HG03460 (cell line): ENCODE measurements at regions not wholly inside any gene's neighbourhood (a gene's known extent, or its start where the extent isn't known, plus 50 kb on each side); places are given as distances from the start of the nearest gene placed in this dataset.

Experiments used
- ATAC-seq: cut with Tn5 transposase; IDR thresholded peaks from one replicate; pipeline ENCODE4 v1.9.1; 2021; ENCODE audit not compliant: unreplicated experiment

- ATAC-seq: peak; percentile 95
Observed at GRCh38 chr16:66315210-66315825, 51.2 kb upstream of the CDH5 start.

DNA sequence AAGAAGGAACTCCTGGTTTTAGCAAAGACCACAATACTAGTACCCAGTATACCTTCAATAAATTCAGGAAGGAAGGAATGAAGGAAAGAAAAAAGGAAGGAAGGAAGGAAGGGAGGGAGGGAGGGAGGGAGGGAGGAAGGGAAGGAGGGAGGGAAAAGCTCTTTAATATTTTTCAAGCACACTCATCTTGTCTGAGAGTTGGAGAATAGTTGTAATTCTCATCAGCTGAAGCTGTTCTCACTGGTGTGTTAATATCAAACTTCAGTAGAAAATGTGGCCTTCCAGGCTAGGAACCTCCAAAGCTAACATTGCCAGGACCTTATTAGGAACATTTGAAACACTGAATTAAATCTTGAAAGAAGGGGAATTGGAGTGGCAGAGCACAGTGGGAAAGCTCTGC lies 55.2 kb upstream of the CDH5 start:
- no peak for ATAC-seq

GRCh38 chr16:66309215-66309807 lies 57.2 kb upstream of the CDH5 start:
- no peak for ATAC-seq

DNA sequence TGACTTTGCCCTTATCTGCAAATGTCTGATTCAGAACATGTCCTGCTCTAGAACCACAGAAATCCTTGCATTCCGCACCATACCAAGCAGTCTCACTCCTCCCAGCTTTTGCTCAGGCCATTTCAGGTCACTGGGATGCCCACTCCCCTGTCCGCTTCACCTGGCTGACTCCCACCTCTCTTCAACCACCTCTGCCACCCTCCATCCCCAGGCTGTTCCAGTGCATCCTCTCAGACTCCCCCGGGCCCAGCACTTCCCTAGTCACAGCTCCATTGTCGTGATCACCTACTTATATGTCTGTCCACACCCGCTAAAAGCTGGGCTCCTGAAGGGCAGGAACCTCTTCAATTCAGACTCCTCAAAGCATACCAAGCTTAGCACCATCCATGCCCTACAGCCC lies 58.4 kb upstream of the CDH5 start:
- no peak for ATAC-seq

GRCh38 chr16:66306366-66307150 lies 59.9 kb upstream of the CDH5 start:
- no peak for ATAC-seq

GRCh38 chr16:66304961-66305360 lies 61.5 kb upstream of the CDH5 start:
- no peak for ATAC-seq

DNA sequence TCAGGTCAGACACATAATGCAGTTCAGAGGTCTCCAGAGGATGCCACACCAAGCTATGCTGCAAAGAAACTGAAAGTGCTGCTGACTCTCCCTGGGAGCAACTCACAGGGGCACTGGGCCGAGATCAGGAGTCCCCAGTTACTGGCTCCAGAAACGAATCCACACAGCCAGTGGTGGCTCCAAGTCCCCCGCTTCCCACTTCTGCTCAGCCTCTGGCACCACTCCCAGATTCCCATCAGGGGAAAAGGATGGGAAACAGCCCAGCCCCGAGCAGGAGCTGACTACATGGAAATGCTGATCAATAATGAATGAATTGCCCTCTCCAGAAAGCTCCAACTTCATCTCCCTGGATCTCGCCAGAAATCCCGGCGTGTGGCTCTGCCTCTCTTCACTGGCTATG lies 62.3 kb upstream of the CDH5 start:
- ATAC-seq: no peak

GRCh38 chr16:66300501-66300900 lies 66.0 kb upstream of the CDH5 start:
- no peak for ATAC-seq

GRCh38 chr16:66300037-66300436 lies 66.5 kb upstream of the CDH5 start:
- no peak for ATAC-seq

GRCh38 chr16:66299349-66299748 lies 67.1 kb upstream of the CDH5 start:
- no peak for ATAC-seq

- ATAC-seq: no peak
Observed at GRCh38 chr16:66298571-66299120, 67.8 kb upstream of the CDH5 start.

DNA sequence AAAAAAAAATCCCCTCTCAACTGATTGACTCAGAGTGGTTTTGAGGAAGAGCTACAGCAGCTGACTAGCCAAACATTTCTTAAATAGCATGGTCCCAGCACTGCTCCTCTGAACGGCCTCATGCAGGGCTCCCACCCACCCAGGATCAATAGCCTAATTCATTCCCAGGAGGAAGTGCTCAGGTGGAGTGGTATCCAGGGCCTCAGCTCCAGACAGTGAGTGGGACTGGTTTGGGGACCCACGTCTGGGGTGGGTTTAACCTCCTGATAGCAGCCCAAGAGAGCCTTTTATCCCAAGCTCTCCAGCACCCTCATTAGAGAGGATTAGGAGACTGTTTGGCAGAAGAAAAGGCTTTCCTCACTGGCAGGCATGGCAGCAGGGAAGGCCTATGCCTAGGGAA lies 68.5 kb upstream of the CDH5 start:
- no peak for ATAC-seq

GRCh38 chr16:66296591-66296990 lies 69.9 kb upstream of the CDH5 start:
- ATAC-seq: no peak

GRCh38 chr16:66295761-66296546 lies 70.5 kb upstream of the CDH5 start:
- no peak for ATAC-seq

DNA sequence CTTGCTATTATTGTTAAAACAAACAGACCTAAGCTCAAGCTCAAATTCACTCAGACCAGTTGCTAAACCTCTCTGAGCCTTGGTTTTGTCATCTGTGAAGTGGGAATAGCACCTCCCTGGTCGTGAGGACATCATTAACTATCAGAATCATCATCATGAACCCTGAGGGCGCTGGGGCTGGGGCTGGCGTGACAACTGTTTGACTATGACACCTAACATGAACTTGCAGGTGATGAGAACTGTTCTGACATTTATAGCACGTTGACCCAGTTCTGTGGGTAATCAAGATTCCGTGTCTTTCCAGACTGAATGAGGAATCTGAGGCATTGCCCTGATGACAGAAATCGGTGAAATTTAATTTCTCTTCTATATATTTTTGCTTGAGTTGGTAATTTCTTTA lies 71.3 kb upstream of the CDH5 start:
- no peak for ATAC-seq

GRCh38 chr16:66294507-66294906 lies 72.0 kb upstream of the CDH5 start:
- ATAC-seq: no peak

DNA sequence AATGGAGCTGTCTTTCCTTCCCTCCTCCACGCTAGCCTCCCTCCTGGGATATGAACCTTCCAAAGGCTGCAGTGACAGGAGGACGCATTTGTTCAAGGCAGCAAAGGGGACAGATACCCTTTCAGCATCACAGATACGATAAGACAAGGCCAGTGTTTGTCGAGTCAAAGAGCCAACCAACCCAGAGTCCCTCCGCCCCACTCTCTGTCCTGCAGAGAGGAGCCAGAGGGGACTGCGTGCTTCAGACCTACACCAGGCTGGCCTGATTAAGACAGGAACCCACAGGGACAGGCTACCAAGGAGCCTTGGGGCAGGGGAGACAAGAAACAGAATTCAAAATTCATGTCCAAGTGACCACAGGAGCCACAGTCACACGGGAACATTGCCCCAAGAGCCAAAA lies 72.6 kb upstream of the CDH5 start:
- ATAC-seq: no peak

GRCh38 chr16:66293207-66293735 lies 73.2 kb upstream of the CDH5 start:
- ATAC-seq: no peak

GRCh38 chr16:66292241-66292935 lies 74.1 kb upstream of the CDH5 start:
- ATAC-seq: no peak

DNA sequence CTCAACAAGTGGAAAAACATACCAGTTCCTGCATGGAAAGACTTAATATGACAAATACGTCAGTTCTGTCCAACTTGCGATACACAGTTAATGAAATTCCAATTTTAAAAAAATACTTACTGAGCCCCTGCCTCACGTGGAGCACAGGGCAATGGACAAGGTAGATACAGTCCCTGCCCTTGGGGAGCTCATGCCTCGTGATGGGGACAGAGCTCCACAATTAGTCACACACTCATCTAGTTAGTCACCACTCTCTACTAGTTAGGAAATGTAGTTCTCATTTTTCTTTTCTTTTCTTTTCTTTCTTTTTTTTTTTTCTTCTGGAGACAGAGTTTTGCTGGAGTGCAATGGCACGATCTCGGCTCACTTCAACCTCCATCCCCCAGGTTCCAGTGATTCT lies 74.7 kb upstream of the CDH5 start:
- ATAC-seq: no peak

GRCh38 chr16:66290431-66290830 lies 76.1 kb upstream of the CDH5 start:
- ATAC-seq: no peak
